CD14-positive monocyte (primary cell): ENCODE measurements at regions not wholly inside any gene's neighbourhood (a gene's known extent, or its start where the extent isn't known, plus 50 kb on each side); places are given as distances from the start of the nearest gene placed in this dataset.

Experiments used
- DNase-seq, 3 donors: peaks; one replicate each; pipeline ENCODE4 v3.0.0-alpha.2; 2011 to 2022
- H2AFZ ChIP-seq: 2 replicates; pipeline ENCODE4 v1.6.0; 2012; ENCODE audit warnings: mild to moderate bottlenecking, low read depth, low read length, inconsistent platforms; ENCODE audit not compliant: insufficient read depth, poor library complexity, severe bottlenecking
- H3K27ac ChIP-seq, 2 donors: 1 replicate in 1 of 2; 2 replicates in 1 of 2; pipeline ENCODE4 v1.5.1; 2012 to 2013; ENCODE audit warnings: low read length in 2 of 2, control low read depth in 1 of 2, inconsistent platforms in 1 of 2, low read depth in 1 of 2, mild to moderate bottlenecking in 1 of 2
- H3K27me3 ChIP-seq, 2 donors: one replicate each; pipeline versions ENCODE4 v1.6.0 to v1.6.1; 2011 to 2013; ENCODE audit warnings: low read length in 2 of 2; ENCODE audit not compliant: control insufficient read depth in 2 of 2, insufficient read depth in 2 of 2
- H3K36me3 ChIP-seq, 2 donors: replicated peaks in 1 of 2; 1 replicate in 1 of 2; 2 replicates in 1 of 2; pipeline versions ENCODE4 v1.5.1 to v1.6.1; 2012 to 2013; ENCODE audit warnings: low read length in 2 of 2, control low read depth in 1 of 2, inconsistent platforms in 1 of 2, mild to moderate bottlenecking in 1 of 2; ENCODE audit not compliant: insufficient read depth in 2 of 2, control insufficient read depth in 1 of 2
- H3K4me1 ChIP-seq, 2 donors: 1 replicate in 1 of 2; 2 replicates in 1 of 2; pipeline versions ENCODE4 v1.5.1 to v1.6.1; 2012 to 2013; ENCODE audit warnings: low read length in 2 of 2, control low read depth in 1 of 2, inconsistent platforms in 1 of 2, mild to moderate bottlenecking in 1 of 2, moderate library complexity in 1 of 2; ENCODE audit not compliant: insufficient read depth in 2 of 2, control insufficient read depth in 1 of 2
- H3K4me2 ChIP-seq: replicated peaks from 2 replicates; pipeline ENCODE3; 2012; ENCODE audit warnings: low read length, moderate library complexity, mild to moderate bottlenecking; ENCODE audit not compliant: poor library complexity, severe bottlenecking; ENCODE audit errors: extremely low read depth
- H3K4me3 ChIP-seq, 3 experiments: fragments of 200-600 bp in 1 of 3; sonication (generic) in 1 of 3; replicated peaks in 1 of 3; 1 replicate in 2 of 3; 2 replicates in 1 of 3; pipeline ENCODE4 v1.5.1; 2011 to 2013; ENCODE audit warnings: low read length in 3 of 3, mild to moderate bottlenecking in 3 of 3, control low read depth in 2 of 3, low read depth in 2 of 3, inconsistent platforms in 1 of 3, moderate library complexity in 1 of 3
- H3K79me2 ChIP-seq: 2 replicates; pipeline ENCODE4 v1.6.0; 2012; ENCODE audit warnings: mild to moderate bottlenecking, control low read depth, inconsistent platforms, low read length, moderate library complexity; ENCODE audit not compliant: insufficient read depth
- H3K9ac ChIP-seq: 2 replicates; pipeline ENCODE4 v1.6.0; 2017; ENCODE audit warnings: low read length, mild to moderate bottlenecking; ENCODE audit not compliant: insufficient read depth, poor library complexity, severe bottlenecking
- H3K9me3 ChIP-seq, 2 donors: replicated peaks in 1 of 2; 1 replicate in 1 of 2; 2 replicates in 1 of 2; pipeline versions ENCODE4 v1.5.1 to v1.6.1; 2012 to 2013; ENCODE audit warnings: low read length in 2 of 2, control low read depth in 1 of 2; ENCODE audit not compliant: control insufficient read depth in 1 of 2, insufficient read depth in 1 of 2
- H4K20me1 ChIP-seq: 2 replicates; pipeline ENCODE4 v1.6.0; 2012; ENCODE audit warnings: mild to moderate bottlenecking, low read length, control low read depth, moderate library complexity; ENCODE audit not compliant: insufficient read depth
- H3K27ac Mint-ChIP-seq, 7 donors: one replicate each; pipeline ENCODE4 v1.8.0; 2020; ENCODE audit warnings: mild to moderate bottlenecking in 7 of 7, mixed read lengths in 7 of 7, moderate library complexity in 6 of 7, inconsistent platforms in 2 of 7
- H3K27me3 Mint-ChIP-seq, 3 donors: one replicate each; pipeline ENCODE4 v1.8.0; 2021 to 2022; ENCODE audit warnings: low read depth in 3 of 3, mild to moderate bottlenecking in 3 of 3, mixed read lengths in 3 of 3, moderate library complexity in 3 of 3, inconsistent platforms in 1 of 3
- H3K36me3 Mint-ChIP-seq, 2 donors: one replicate each; pipeline ENCODE4 v1.8.0; 2020; ENCODE audit warnings: mixed read lengths in 2 of 2, inconsistent platforms in 1 of 2, mild to moderate bottlenecking in 1 of 2
- H3K4me1 Mint-ChIP-seq: one replicate; pipeline ENCODE4 v1.8.0; 2020; ENCODE audit warnings: mild to moderate bottlenecking, mixed read lengths
- H3K4me3 Mint-ChIP-seq, 2 donors: one replicate each; pipeline ENCODE4 v1.8.0; 2020; ENCODE audit warnings: mild to moderate bottlenecking in 2 of 2, mixed read lengths in 2 of 2, moderate library complexity in 1 of 2
- H3K9me3 Mint-ChIP-seq, 7 donors: one replicate each; pipeline ENCODE4 v1.8.0; 2020 to 2022; ENCODE audit warnings: mixed read lengths in 7 of 7, mild to moderate bottlenecking in 6 of 7, moderate library complexity in 6 of 7, inconsistent platforms in 2 of 7
- WGBS: methylation state at CpG from one replicate; pipeline ENCODE4 v1.1.5; 2013; ENCODE audit warnings: missing lambda C conversion rate; ENCODE audit not compliant: insufficient coverage; 5-methylcytosine and 5-hydroxymethylcytosine counted together
- intact Hi-C, 2 donors: fragments of 100-400 bp; cut with micrococcal nuclease; formaldehyde crosslinking; loops; one replicate each; pipeline versions ENCODE4 v1.15.0 to v1.15.1; 2023
- TF ChIP-seq, protein P1 (sequence below): fragments of 200-600 bp; IDR thresholded peaks from one replicate; pipeline ENCODE4 v1.8.0; 2022; ENCODE audit warnings: antibody characterized with exemption, mild to moderate bottlenecking

DNA sequence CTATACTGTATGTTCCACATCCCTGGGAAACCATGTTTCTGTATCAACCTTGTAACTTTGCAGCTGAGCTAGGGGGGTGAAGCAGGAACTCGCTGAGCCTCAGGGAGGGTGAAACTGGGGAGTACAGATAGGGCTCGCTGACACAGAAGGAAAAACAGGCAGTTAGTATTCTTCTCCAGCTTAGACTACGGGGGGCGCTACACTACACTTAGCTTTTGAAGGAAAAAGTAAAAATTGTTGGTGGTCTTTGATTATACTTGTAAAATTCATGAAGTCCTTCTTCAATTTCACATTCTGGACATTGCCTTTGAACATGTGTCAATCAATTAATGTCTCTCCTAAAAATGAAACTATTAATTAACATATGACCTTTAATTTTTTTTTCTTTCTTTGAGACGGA lies 73.5 kb upstream of the RGMA start:
- peaks cover 0 to 4% (median 0%) of the 10 kb centered on the region in 7 donors for H3K9me3 Mint-ChIP-seq
- H3K36me3 Mint-ChIP-seq: no peaks in the 10 kb centered on the region

DNA sequence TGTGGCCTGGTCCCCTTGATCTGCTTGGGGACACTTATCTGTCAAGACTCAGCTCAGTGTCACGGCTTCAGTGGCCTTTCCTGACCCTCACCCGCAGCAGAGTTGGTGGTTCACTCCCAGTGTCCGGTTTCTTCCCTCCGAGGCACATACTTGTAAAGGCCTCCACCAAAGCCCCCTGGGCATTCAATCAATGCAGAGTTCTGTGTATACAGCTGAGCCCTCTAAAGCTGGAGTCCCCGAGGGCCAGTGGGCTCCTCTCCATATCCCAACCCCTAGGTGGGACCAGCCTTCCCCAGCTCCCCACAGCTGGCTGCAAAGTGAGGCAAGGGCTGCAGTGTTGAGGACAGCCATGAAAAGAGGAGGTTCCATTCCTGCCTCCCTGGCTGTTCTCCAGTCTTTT lies 70.9 kb upstream of the RGMA start:
- Histone ChIP-seq H3K4me1 (no peaks in the 10 kb centered on the region), H2AFZ (no peak overlapping the region), H3K27me3 (no peaks in the 10 kb centered on the region), H3K27ac (no peak overlapping the region), H3K4me3 (no peak overlapping the region), H3K9me3 (peaks cover 0 to 9% of the 10 kb centered on the region in 2 donors), H3K4me2 (no peak overlapping the region), H3K79me2 (no peaks in the 10 kb centered on the region), H3K36me3 (no peaks in the 10 kb centered on the region), H4K20me1 (no peaks in the 10 kb centered on the region), H3K9ac (no peak overlapping the region)
- Mint-ChIP-seq H3K4me3 (no peak overlapping the region), H3K36me3 (no peaks in the 10 kb centered on the region), H3K27ac (no peak overlapping the region), H3K27me3 (peaks cover 6 to 9% (median 7%) of the 10 kb centered on the region in 3 donors), H3K4me1 (no peaks in the 10 kb centered on the region), H3K9me3 (peaks cover 2 to 13% (median 7%) of the 10 kb centered on the region in 7 donors)
- WGBS: 88% methylated on average over 1 of the region's 5 CpGs
- intact Hi-C loops: no loop called here
- TF ChIP-seq, protein P1, sequence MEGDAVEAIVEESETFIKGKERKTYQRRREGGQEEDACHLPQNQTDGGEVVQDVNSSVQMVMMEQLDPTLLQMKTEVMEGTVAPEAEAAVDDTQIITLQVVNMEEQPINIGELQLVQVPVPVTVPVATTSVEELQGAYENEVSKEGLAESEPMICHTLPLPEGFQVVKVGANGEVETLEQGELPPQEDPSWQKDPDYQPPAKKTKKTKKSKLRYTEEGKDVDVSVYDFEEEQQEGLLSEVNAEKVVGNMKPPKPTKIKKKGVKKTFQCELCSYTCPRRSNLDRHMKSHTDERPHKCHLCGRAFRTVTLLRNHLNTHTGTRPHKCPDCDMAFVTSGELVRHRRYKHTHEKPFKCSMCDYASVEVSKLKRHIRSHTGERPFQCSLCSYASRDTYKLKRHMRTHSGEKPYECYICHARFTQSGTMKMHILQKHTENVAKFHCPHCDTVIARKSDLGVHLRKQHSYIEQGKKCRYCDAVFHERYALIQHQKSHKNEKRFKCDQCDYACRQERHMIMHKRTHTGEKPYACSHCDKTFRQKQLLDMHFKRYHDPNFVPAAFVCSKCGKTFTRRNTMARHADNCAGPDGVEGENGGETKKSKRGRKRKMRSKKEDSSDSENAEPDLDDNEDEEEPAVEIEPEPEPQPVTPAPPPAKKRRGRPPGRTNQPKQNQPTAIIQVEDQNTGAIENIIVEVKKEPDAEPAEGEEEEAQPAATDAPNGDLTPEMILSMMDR: no peak
- no peak for DNase-seq

More for the DNA sequence above, 73.5 kb upstream of the RGMA start:
- Histone ChIP-seq H3K27ac (no peak overlapping the region), H3K9me3 (no peaks in the 10 kb centered on the region), H3K79me2 (no peaks in the 10 kb centered on the region), H3K36me3 (no peaks in the 10 kb centered on the region), H3K4me3 (no peak overlapping the region), H2AFZ (no peak overlapping the region), H3K4me1 (no peaks in the 10 kb centered on the region), H3K9ac (no peak overlapping the region), H3K27me3 (no peaks in the 10 kb centered on the region), H3K4me2 (no peak overlapping the region), H4K20me1 (no peaks in the 10 kb centered on the region)
- DNase-seq: no peak
- intact Hi-C loops: no loop called here
- Mint-ChIP-seq H3K27ac (no peak overlapping the region), H3K27me3 (peaks cover 10 to 13% (median 10%) of the 10 kb centered on the region in 3 donors), H3K4me1 (no peaks in the 10 kb centered on the region), H3K4me3 (no peak overlapping the region)
- 100% methylated on average over 1 of the region's 5 CpGs for WGBS
- TF ChIP-seq, protein P1: no peak
